GM23338 (cell line): ENCODE measurements at regions not wholly inside any gene's neighbourhood (a gene's known extent, or its start where the extent isn't known, plus 50 kb on each side); places are given as distances from the start of the nearest gene placed in this dataset.

Source experiments
- ATAC-seq: fragments of 200-7000 bp; cut with Tn5 transposase; 3 replicates; pipeline ENCODE4 v1.9.1; 2020
- DNase-seq: peaks from one replicate; pipeline ENCODE4 v3.0.0-alpha.2; 2015; ENCODE audit warnings: low spot score
- H2AFZ ChIP-seq: fragments of 200-600 bp; sonication (generic); 2 replicates; pipeline ENCODE4 v1.8.0; 2016; ENCODE audit warnings: antibody characterized with exemption, mild to moderate bottlenecking, moderate library complexity
- H3F3A ChIP-seq: fragments of 200-600 bp; sonication (generic); replicated peaks from 2 replicates; pipeline ENCODE4 v1.8.0; 2017; ENCODE audit warnings: antibody characterized with exemption, mixed run types, low read depth
- H3K27ac ChIP-seq: fragments of 200-600 bp; sonication (generic); 2 replicates; pipeline ENCODE4 v1.6.1; 2016; ENCODE audit warnings: low read depth
- H3K27me3 ChIP-seq: fragments of 200-600 bp; sonication (generic); 2 replicates; pipeline ENCODE4 v1.8.0; 2016; ENCODE audit warnings: mild to moderate bottlenecking, mixed run types, moderate library complexity; ENCODE audit not compliant: insufficient read depth
- H3K36me3 ChIP-seq: fragments of 200-600 bp; sonication (generic); 2 replicates; pipeline ENCODE4 v1.8.0; 2016; ENCODE audit warnings: mild to moderate bottlenecking; ENCODE audit not compliant: insufficient read depth
- H3K4me1 ChIP-seq: fragments of 200-600 bp; sonication (generic); 2 replicates; pipeline ENCODE4 v1.8.0; 2016; ENCODE audit warnings: mild to moderate bottlenecking, moderate library complexity; ENCODE audit not compliant: insufficient read depth
- H3K4me2 ChIP-seq: fragments of 200-600 bp; sonication (generic); 2 replicates; pipeline ENCODE4 v1.7.1; 2017; ENCODE audit warnings: mixed run types
- H3K4me3 ChIP-seq: fragments of 200-600 bp; sonication (generic); 2 replicates; pipeline ENCODE4 v1.6.1; 2016; ENCODE audit warnings: mixed run types
- H3K79me2 ChIP-seq: fragments of 200-600 bp; sonication (generic); replicated peaks from 2 replicates; pipeline ENCODE4 v1.8.0; 2017; ENCODE audit warnings: mild to moderate bottlenecking; ENCODE audit not compliant: insufficient read depth
- H3K9me2 ChIP-seq: fragments of 200-600 bp; sonication (generic); 2 replicates; pipeline ENCODE4 v1.8.0; 2017; ENCODE audit not compliant: insufficient read depth
- H4K20me1 ChIP-seq: fragments of 200-600 bp; sonication (generic); replicated peaks from 2 replicates; pipeline ENCODE4 v1.8.0; 2017; ENCODE audit warnings: mild to moderate bottlenecking; ENCODE audit not compliant: insufficient read depth
- H3K27ac Mint-ChIP-seq: 2 replicates; pipeline ENCODE4 v1.8.0; 2020; ENCODE audit warnings: inconsistent platforms, mild to moderate bottlenecking, moderate library complexity, mixed read lengths
- H3K27me3 Mint-ChIP-seq: 3 replicates; pipeline ENCODE4 v1.8.0; 2022; ENCODE audit warnings: low read depth, mild to moderate bottlenecking, moderate library complexity, mixed read lengths, inconsistent platforms; ENCODE audit not compliant: insufficient read depth, poor library complexity
- H3K36me3 Mint-ChIP-seq: 3 replicates; pipeline ENCODE4 v1.8.0; 2021; ENCODE audit warnings: low read depth, mild to moderate bottlenecking, inconsistent platforms, moderate library complexity, mixed read lengths
- H3K4me1 Mint-ChIP-seq: 3 replicates; pipeline ENCODE4 v1.8.0; 2020; ENCODE audit warnings: mild to moderate bottlenecking, inconsistent platforms, mixed read lengths
- H3K4me3 Mint-ChIP-seq: 3 replicates; pipeline ENCODE4 v1.8.0; 2021; ENCODE audit warnings: moderate library complexity, mild to moderate bottlenecking, inconsistent platforms, mixed read lengths
- H3K9me3 Mint-ChIP-seq: 3 replicates; pipeline ENCODE4 v1.8.0; 2020; ENCODE audit warnings: moderate library complexity, mild to moderate bottlenecking, inconsistent platforms, mixed read lengths
- CTCF ChIP-seq, 2 experiments: fragments of 200-600 bp in 1 of 2; sonication (generic) in 1 of 2; conservative IDR thresholded peaks; 2 replicates each; pipeline versions ENCODE4 v1.5.1 to v1.6.1; 2016 to 2017; ENCODE audit warnings: antibody characterized with exemption in 2 of 2, low read depth in 2 of 2, mild to moderate bottlenecking in 2 of 2, moderate library complexity in 1 of 2
- ETS1 ChIP-seq: IDR thresholded peaks from 2 replicates; pipeline ENCODE4 v1.6.1; 2016; ENCODE audit warnings: antibody characterized with exemption
- NANOG ChIP-seq: IDR thresholded peaks from 2 replicates; pipeline ENCODE4 v1.6.1; 2016; ENCODE audit warnings: antibody characterized with exemption, borderline replicate concordance
- POLR2AphosphoS5 ChIP-seq: IDR thresholded peaks from 2 replicates; pipeline ENCODE4 v1.6.1; 2016; ENCODE audit warnings: antibody characterized with exemption, low read depth
- REST ChIP-seq: IDR thresholded peaks from one replicate; pipeline ENCODE4 v1.6.1; 2018; ENCODE audit warnings: antibody characterized with exemption; ENCODE audit not compliant: unreplicated experiment
- ZNF331 ChIP-seq: fragments of 250-450 bp; sonication (Bioruptor Pico); IDR thresholded peaks from 2 replicates; pipeline ENCODE4 v1.5.0; 2020; ENCODE audit warnings: low read depth, mild to moderate bottlenecking, moderate library complexity

- TF ChIP-seq REST (no peak), ETS1 (no peak), POLR2AphosphoS5 (no peak)
These were observed 55.1 kb upstream of the ZNF608 start (continued) for GRCh38 chr5:124801551-124801950.

GRCh38 chr5:124803617-124804323, 57.3 kb upstream of the ZNF608 start:
- Histone ChIP-seq H3K79me2 (no peaks in the 10 kb centered on the region), H3K27me3 (no peaks in the 10 kb centered on the region), H3K27ac (no peak overlapping the region), H3K9me2 (peaks cover 9% of the 10 kb centered on the region; the same call in 1 of the 2 replicates), H2AFZ (no peak overlapping the region), H3K4me2 (no peak overlapping the region), H3F3A (0 out of 2 replicates have a peak, but pooled peaks cover 7% of the 10 kb centered on the region), H3K36me3 (no peaks in the 10 kb centered on the region), H3K4me3 (no peak overlapping the region), H3K4me1 (peaks cover 14% of the 10 kb centered on the region), H4K20me1 (no peaks in the 10 kb centered on the region)
- H3K4me3 Mint-ChIP-seq: no peak overlapping the region
- no peak for DNase-seq
- peaks cover 9% of the 10 kb centered on the region for H3K4me1 Mint-ChIP-seq
- no peak overlapping the region for H3K27ac Mint-ChIP-seq
- peaks cover 4% of the 10 kb centered on the region for H3K27me3 Mint-ChIP-seq
- no peaks in the 10 kb centered on the region for H3K9me3 Mint-ChIP-seq
- no peaks in the 10 kb centered on the region for H3K36me3 Mint-ChIP-seq
- ATAC-seq: no peak
- TF ChIP-seq ZNF331 (CRISPR knock-in tag): no peak
- TF ChIP-seq NANOG: no peak
- peak in 1 of 2 experiments; percentile 27; a peak in 2 of 4 replicates for TF ChIP-seq CTCF (conservative IDR thresholded peaks at IDR 0.05; ENCODE audit: low read depth in 2 of 2)
